Mesenchymal stem cell (in vitro differentiated cells and primary cell): ENCODE measurements at regions not wholly inside any gene's neighbourhood (a gene's known extent, or its start where the extent isn't known, plus 50 kb on each side); places are given as distances from the start of the nearest gene placed in this dataset.

Source experiments
- DNase-seq: peaks from one replicate; pipeline ENCODE4 v3.0.0-alpha.2; 2013
- H2AFZ ChIP-seq: one replicate; pipeline ENCODE4 v1.6.1; 2013; ENCODE audit warnings: low read depth, mild to moderate bottlenecking, control low read depth, inconsistent platforms, low read length, moderate library complexity
- H2AK5ac ChIP-seq: 2 replicates; pipeline ENCODE4 v1.6.1; 2013; ENCODE audit warnings: low read length, moderate library complexity, mild to moderate bottlenecking, inconsistent platforms; ENCODE audit not compliant: severe bottlenecking
- H2BK120ac ChIP-seq: one replicate; pipeline ENCODE4 v1.6.1; 2013; ENCODE audit warnings: low read depth, mild to moderate bottlenecking, inconsistent platforms, low read length, moderate library complexity
- H2BK12ac ChIP-seq, 2 experiments: one replicate each; pipeline ENCODE4 v1.6.1; 2013; ENCODE audit warnings: inconsistent platforms in 2 of 2, low read length in 2 of 2, mild to moderate bottlenecking in 2 of 2, moderate library complexity in 2 of 2, control low read depth in 1 of 2
- H2BK15ac ChIP-seq: one replicate; pipeline ENCODE4 v1.6.1; 2013; ENCODE audit warnings: mild to moderate bottlenecking, low read depth, inconsistent platforms; ENCODE audit not compliant: poor library complexity, severe bottlenecking
- H2BK5ac ChIP-seq: 2 replicates; pipeline ENCODE4 v1.6.1; 2013; ENCODE audit warnings: low read depth, mild to moderate bottlenecking, low read length, control low read depth, inconsistent platforms; ENCODE audit not compliant: poor library complexity, severe bottlenecking
- H3K14ac ChIP-seq, 2 experiments: one replicate each; pipeline ENCODE4 v1.6.1; 2013; ENCODE audit warnings: inconsistent platforms in 2 of 2, low read length in 2 of 2, control low read depth in 1 of 2, mild to moderate bottlenecking in 1 of 2, moderate library complexity in 1 of 2
- H3K18ac ChIP-seq, 2 experiments: one replicate each; pipeline ENCODE4 v1.6.1; 2013; ENCODE audit warnings: inconsistent platforms in 2 of 2, low read length in 2 of 2, control low read depth in 1 of 2, low read depth in 1 of 2, mild to moderate bottlenecking in 1 of 2
- H3K23ac ChIP-seq, 2 experiments: one replicate each; pipeline ENCODE4 v1.6.1; 2013; ENCODE audit warnings: inconsistent platforms in 2 of 2, low read length in 2 of 2, mild to moderate bottlenecking in 2 of 2, moderate library complexity in 2 of 2, control low read depth in 1 of 2
- H3K27ac ChIP-seq: 2 replicates; pipeline ENCODE4 v1.5.1; 2013; ENCODE audit warnings: mild to moderate bottlenecking, moderate library complexity, low read length, control low read depth, inconsistent platforms; ENCODE audit not compliant: poor library complexity, severe bottlenecking
- H3K27me3 ChIP-seq, 2 experiments: 2 replicates each; pipeline versions ENCODE4 v1.6.1 to v1.7.0; 2013; ENCODE audit warnings: low read length in 2 of 2, mild to moderate bottlenecking in 2 of 2, moderate library complexity in 2 of 2, control low read depth in 1 of 2, inconsistent platforms in 1 of 2; ENCODE audit not compliant: control insufficient read depth in 1 of 2, insufficient read depth in 1 of 2
- H3K36me3 ChIP-seq, 2 experiments: 2 replicates each; pipeline versions ENCODE4 v1.6.1 to v1.7.0; 2013; ENCODE audit warnings: low read length in 2 of 2, control low read depth in 1 of 2, inconsistent platforms in 1 of 2, low read depth in 1 of 2, mild to moderate bottlenecking in 1 of 2; ENCODE audit not compliant: insufficient read depth in 2 of 2, control insufficient read depth in 1 of 2
- H3K4ac ChIP-seq, 2 experiments: one replicate each; pipeline ENCODE4 v1.6.1; 2013; ENCODE audit warnings: inconsistent platforms in 2 of 2, low read length in 2 of 2, mild to moderate bottlenecking in 2 of 2, moderate library complexity in 2 of 2, control low read depth in 1 of 2, low read depth in 1 of 2
- H3K4me1 ChIP-seq: 2 replicates; pipeline ENCODE4 v1.6.1; 2013; ENCODE audit warnings: low read depth, low read length, control low read depth; ENCODE audit not compliant: control insufficient read depth, insufficient read depth
- H3K4me2 ChIP-seq: 2 replicates; pipeline ENCODE4 v1.6.1; 2013; ENCODE audit warnings: low read length, mild to moderate bottlenecking, inconsistent platforms; ENCODE audit not compliant: poor library complexity, severe bottlenecking
- H3K4me3 ChIP-seq, 2 experiments: 2 replicates each; pipeline versions ENCODE4 v1.5.1 to v1.7.0; 2013; ENCODE audit warnings: low read length in 2 of 2, mild to moderate bottlenecking in 2 of 2, control low read depth in 1 of 2, low read depth in 1 of 2; ENCODE audit not compliant: insufficient read depth in 1 of 2
- H3K79me1 ChIP-seq: replicated peaks from 2 replicates; pipeline ENCODE4 v1.6.1; 2013; ENCODE audit warnings: mild to moderate bottlenecking, control low read depth, low read length, inconsistent platforms; ENCODE audit not compliant: poor library complexity, severe bottlenecking
- H3K9ac ChIP-seq: 2 replicates; pipeline ENCODE4 v1.7.0; 2013; ENCODE audit warnings: mild to moderate bottlenecking, low read length, moderate library complexity
- H3K9me3 ChIP-seq: 2 replicates; pipeline ENCODE4 v1.7.0; 2013; ENCODE audit warnings: mild to moderate bottlenecking, low read length; ENCODE audit not compliant: control insufficient read depth
- H4K8ac ChIP-seq: one replicate; pipeline ENCODE4 v1.6.1; 2013; ENCODE audit warnings: inconsistent platforms, mild to moderate bottlenecking, low read length, moderate library complexity
- H4K91ac ChIP-seq: one replicate; pipeline ENCODE4 v1.6.1; 2013; ENCODE audit warnings: mild to moderate bottlenecking, low read length, inconsistent platforms
- WGBS: methylation state at CpG from one replicate; pipeline ENCODE4 v1.1.7; 2013; ENCODE audit warnings: mixed read lengths; 5-methylcytosine and 5-hydroxymethylcytosine counted together

DNA sequence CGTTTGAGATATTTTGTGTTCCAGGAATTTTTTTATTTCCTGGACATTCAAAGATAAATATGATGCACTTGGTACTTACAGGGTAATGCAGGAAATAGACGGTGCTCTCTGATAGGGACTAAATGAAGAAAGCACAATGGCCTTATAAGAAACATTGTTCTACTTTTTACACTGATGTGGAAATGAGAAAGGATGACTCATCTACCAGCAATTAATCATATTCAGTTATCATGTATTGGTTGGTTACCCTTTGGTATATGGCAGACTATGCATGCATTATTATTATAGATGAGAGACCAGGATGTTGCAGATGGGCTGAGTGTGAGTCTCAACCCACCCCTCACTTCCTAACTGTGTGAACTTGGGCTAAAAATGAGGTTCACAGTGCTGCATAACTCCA is 222.2 kb downstream of the FLRT2 start:
- H2BK15ac ChIP-seq, result no peak overlapping the region
- no peaks in the 10 kb centered on the region for H3K4me1 ChIP-seq
- no peak overlapping the region for H3K9ac ChIP-seq
- no peak overlapping the region for H3K18ac ChIP-seq
- H2BK120ac ChIP-seq, result no peak overlapping the region
- H3K23ac ChIP-seq, result no peak overlapping the region
- H3K4me2 ChIP-seq, result no peak overlapping the region
- H3K14ac ChIP-seq, result no peak overlapping the region
- no peak overlapping the region for H2AFZ ChIP-seq
- H2BK12ac ChIP-seq, result no peak overlapping the region
- WGBS, result 100% methylated on average over 1 of the region's 2 CpGs
- H2AK5ac ChIP-seq, result no peak overlapping the region
- no peak overlapping the region for H3K4me3 ChIP-seq
- H3K4ac ChIP-seq, result no peak overlapping the region
- H3K9me3 ChIP-seq, result peaks cover 4% of the 10 kb centered on the region
- no peak for DNase-seq
- H2BK5ac ChIP-seq, result no peak overlapping the region
- H3K27ac ChIP-seq, result no peak overlapping the region
- H3K27me3 ChIP-seq, result no peaks in the 10 kb centered on the region
- no peaks in the 10 kb centered on the region for H3K36me3 ChIP-seq
- H4K91ac ChIP-seq, result no peak overlapping the region
- no peaks in the 10 kb centered on the region for H3K79me1 ChIP-seq
- no peak overlapping the region for H4K8ac ChIP-seq

- no peak overlapping the region for H3K14ac ChIP-seq
- no peak overlapping the region for H4K8ac ChIP-seq
These were observed 214.6 kb downstream of the FLRT2 start for GRCh38 chr14:85744573-85744972.

GRCh38 chr14:85732031-85732430 is 202.1 kb downstream of the FLRT2 start:
- no peaks in the 10 kb centered on the region for H3K9me3 ChIP-seq
- no peak overlapping the region for H3K23ac ChIP-seq
- no peak for DNase-seq
- no peak overlapping the region for H2BK15ac ChIP-seq
- no peaks in the 10 kb centered on the region for H3K4me1 ChIP-seq
- H3K4me2 ChIP-seq, result no peak overlapping the region
- no peak overlapping the region for H3K18ac ChIP-seq
- H3K14ac ChIP-seq, result no peak overlapping the region
- no peak overlapping the region for H2BK12ac ChIP-seq
- H4K91ac ChIP-seq, result no peak overlapping the region
- H3K9ac ChIP-seq, result peak overlapping the region; percentile 53
- no peaks in the 10 kb centered on the region for H3K79me1 ChIP-seq
- H2AK5ac ChIP-seq, result no peak overlapping the region
- no peak overlapping the region for H3K27ac ChIP-seq
- H3K4me3 ChIP-seq, result no peak overlapping the region
- no peak overlapping the region for H3K4ac ChIP-seq
- H3K27me3 ChIP-seq, result no peaks in the 10 kb centered on the region
- H2BK120ac ChIP-seq, result no peak overlapping the region
- WGBS, result 82% methylated on average over 1 of the region's 1 CpG
- no peak overlapping the region for H2BK5ac ChIP-seq
- H2AFZ ChIP-seq, result no peak overlapping the region
- H4K8ac ChIP-seq, result no peak overlapping the region
- no peaks in the 10 kb centered on the region for H3K36me3 ChIP-seq

More at GRCh38 chr14:85744573-85744972, 214.6 kb downstream of the FLRT2 start:
- H3K23ac ChIP-seq, result no peak overlapping the region
- no peak overlapping the region for H3K4me2 ChIP-seq
- WGBS, result 80% methylated on average over 4 of the region's 4 CpGs
- H2BK120ac ChIP-seq, result no peak overlapping the region
- H3K36me3 ChIP-seq, result no peaks in the 10 kb centered on the region
- DNase-seq, result no peak
- no peak overlapping the region for H3K4me3 ChIP-seq
- H2AK5ac ChIP-seq, result no peak overlapping the region
- H3K4ac ChIP-seq, result no peak overlapping the region
- no peak overlapping the region for H4K91ac ChIP-seq
- H2BK15ac ChIP-seq, result no peak overlapping the region
- peaks cover 4% of the 10 kb centered on the region for H3K9me3 ChIP-seq
- no peak overlapping the region for H3K27ac ChIP-seq
- H3K27me3 ChIP-seq, result no peaks in the 10 kb centered on the region
- H2BK5ac ChIP-seq, result no peak overlapping the region
- H3K79me1 ChIP-seq, result no peaks in the 10 kb centered on the region
- no peak overlapping the region for H2AFZ ChIP-seq
- H3K9ac ChIP-seq, result no peak overlapping the region
- no peaks in the 10 kb centered on the region for H3K4me1 ChIP-seq
- H3K18ac ChIP-seq, result no peak overlapping the region
- no peak overlapping the region for H2BK12ac ChIP-seq

- no peak overlapping the region for H3K4ac ChIP-seq
- H2BK5ac ChIP-seq, result no peak overlapping the region
- H3K9me3 ChIP-seq, result no peaks in the 10 kb centered on the region
- H3K36me3 ChIP-seq, result no peaks in the 10 kb centered on the region
- H4K8ac ChIP-seq, result no peak overlapping the region
- H3K4me2 ChIP-seq, result no peak overlapping the region
- peak overlapping the region; percentile 53 for H3K9ac ChIP-seq
- no peaks in the 10 kb centered on the region for H3K4me1 ChIP-seq
- no peaks in the 10 kb centered on the region for H3K79me1 ChIP-seq
- no peaks in the 10 kb centered on the region for H3K27me3 ChIP-seq
- no peak overlapping the region for H2BK120ac ChIP-seq
- H3K14ac ChIP-seq, result no peak overlapping the region
- no peak overlapping the region for H2BK12ac ChIP-seq
- H2AFZ ChIP-seq, result no peak overlapping the region
- no peak overlapping the region for H4K91ac ChIP-seq
- H3K4me3 ChIP-seq, result no peak overlapping the region
- no peak overlapping the region for H2AK5ac ChIP-seq
- peak; percentile 80 for DNase-seq
- no peak overlapping the region for H3K23ac ChIP-seq
- H2BK15ac ChIP-seq, result no peak overlapping the region
- H3K18ac ChIP-seq, result no peak overlapping the region
- H3K27ac ChIP-seq, result no peak overlapping the region
These were observed 201.2 kb downstream of the FLRT2 start for GRCh38 chr14:85731186-85731585.
